22Rv1 (cell line): ENCODE measurements at regions not wholly inside any gene's neighbourhood (a gene's known extent, or its start where the extent isn't known, plus 50 kb on each side); places are given as distances from the start of the nearest gene placed in this dataset.
A peak's percentile ranks its signal among the peaks of the same experiment; 100 is the strongest.

Experiments
- H3K27ac ChIP-seq: fragments of 450-650 bp; 2 replicates; pipeline ENCODE4 v1.5.1; 2017
- ZFX ChIP-seq: fragments of 450-650 bp; IDR thresholded peaks from 2 replicates; pipeline ENCODE4 v1.6.1; 2017; ENCODE audit warnings: antibody characterized with exemption, borderline replicate concordance
- TF ChIP-seq, protein P1 (sequence below): fragments of 450-650 bp; IDR thresholded peaks from 2 replicates; pipeline ENCODE4 v1.5.1; 2017; ENCODE audit warnings: mild to moderate bottlenecking

- TF ChIP-seq, protein P1, sequence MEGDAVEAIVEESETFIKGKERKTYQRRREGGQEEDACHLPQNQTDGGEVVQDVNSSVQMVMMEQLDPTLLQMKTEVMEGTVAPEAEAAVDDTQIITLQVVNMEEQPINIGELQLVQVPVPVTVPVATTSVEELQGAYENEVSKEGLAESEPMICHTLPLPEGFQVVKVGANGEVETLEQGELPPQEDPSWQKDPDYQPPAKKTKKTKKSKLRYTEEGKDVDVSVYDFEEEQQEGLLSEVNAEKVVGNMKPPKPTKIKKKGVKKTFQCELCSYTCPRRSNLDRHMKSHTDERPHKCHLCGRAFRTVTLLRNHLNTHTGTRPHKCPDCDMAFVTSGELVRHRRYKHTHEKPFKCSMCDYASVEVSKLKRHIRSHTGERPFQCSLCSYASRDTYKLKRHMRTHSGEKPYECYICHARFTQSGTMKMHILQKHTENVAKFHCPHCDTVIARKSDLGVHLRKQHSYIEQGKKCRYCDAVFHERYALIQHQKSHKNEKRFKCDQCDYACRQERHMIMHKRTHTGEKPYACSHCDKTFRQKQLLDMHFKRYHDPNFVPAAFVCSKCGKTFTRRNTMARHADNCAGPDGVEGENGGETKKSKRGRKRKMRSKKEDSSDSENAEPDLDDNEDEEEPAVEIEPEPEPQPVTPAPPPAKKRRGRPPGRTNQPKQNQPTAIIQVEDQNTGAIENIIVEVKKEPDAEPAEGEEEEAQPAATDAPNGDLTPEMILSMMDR = no peak
- no peak for TF ChIP-seq ZFX
- no peak overlapping the region for H3K27ac ChIP-seq
These were observed 98.9 kb upstream of the MAFB start for GRCh38 chr20:40787941-40788340.

GRCh38 chr20:40797425-40797824, 108.4 kb upstream of the MAFB start:
- no peak overlapping the region for H3K27ac ChIP-seq
- no peak for TF ChIP-seq ZFX
- TF ChIP-seq, protein P1 = peak; percentile 67

GRCh38 chr20:40798066-40798465, 109.0 kb upstream of the MAFB start:
- TF ChIP-seq, protein P1 = no peak
- no peak for TF ChIP-seq ZFX
- H3K27ac ChIP-seq = no peak overlapping the region

- TF ChIP-seq ZFX = no peak
- TF ChIP-seq, protein P1 = no peak
- no peak overlapping the region for H3K27ac ChIP-seq
These were observed 113.8 kb upstream of the MAFB start for GRCh38 chr20:40802886-40803285.

GRCh38 chr20:40803381-40803780, 114.3 kb upstream of the MAFB start:
- TF ChIP-seq, protein P1 = no peak
- no peak for TF ChIP-seq ZFX
- no peak overlapping the region for H3K27ac ChIP-seq

DNA sequence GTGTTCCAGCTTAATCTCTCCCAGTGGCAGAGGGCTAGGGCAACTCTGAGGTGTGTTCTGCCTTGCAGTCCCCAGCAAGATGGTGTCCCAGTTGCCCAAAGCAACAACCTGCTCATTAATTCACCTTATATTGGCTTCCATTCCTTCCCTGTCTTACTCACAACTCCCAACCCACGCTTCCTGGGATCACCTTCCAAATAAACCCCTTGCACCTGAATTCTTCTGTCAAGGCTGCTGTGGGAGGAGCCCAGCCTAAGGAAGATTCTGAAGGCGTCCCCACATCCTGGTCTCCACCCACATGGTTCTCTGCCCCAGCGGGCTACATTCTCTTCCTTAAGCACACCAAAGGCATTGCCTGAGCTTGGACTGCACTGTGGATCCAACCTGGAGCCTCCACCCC, 116.6 kb upstream of the MAFB start:
- no peak overlapping the region for H3K27ac ChIP-seq
- TF ChIP-seq, protein P1 = no peak
- no peak for TF ChIP-seq ZFX

DNA sequence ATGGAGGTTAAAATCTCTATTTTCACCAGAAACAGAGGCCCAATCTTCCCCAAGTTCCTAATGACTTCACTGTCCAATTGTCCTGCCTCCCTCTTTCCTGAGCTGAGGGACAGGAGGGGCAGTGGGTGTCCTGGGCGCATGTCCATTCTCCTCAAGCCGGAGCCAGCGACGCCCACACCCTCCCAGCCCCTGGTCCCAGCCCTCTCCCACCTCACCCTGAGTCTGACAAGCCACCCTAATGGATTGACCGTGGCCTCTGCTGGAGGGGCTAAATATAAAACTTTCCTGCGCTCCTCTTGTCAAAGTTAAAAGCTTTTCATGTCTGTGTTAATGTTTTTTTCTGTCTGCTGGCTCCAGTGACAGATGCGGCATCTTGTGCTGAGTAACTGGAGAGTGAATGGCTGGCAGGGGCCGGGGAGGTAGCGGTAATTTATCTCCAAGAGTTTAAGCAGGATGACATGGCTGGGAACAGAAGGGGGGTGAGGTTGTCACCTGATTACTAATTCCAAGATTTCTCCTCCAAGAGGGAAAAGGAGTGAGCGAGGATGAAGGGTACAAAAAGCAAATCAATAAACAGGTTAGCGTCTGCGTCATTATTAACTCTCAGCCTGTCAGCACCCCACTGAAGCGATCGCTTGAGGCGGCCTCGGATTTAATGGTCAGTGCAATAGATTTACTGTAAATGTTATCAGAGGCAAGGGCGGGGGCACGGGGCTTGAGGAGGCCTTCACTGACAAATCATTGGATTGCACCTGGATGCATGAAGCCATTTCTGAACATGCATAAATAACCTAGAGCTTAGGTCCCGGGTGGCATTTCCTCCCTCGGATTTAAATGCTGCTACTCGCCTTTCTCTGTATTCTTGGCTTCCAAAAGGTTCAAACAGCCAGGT, 118.1 kb upstream of the MAFB start:
- no peak for TF ChIP-seq ZFX
- TF ChIP-seq, protein P1 = no peak
- no peak overlapping the region for H3K27ac ChIP-seq
